Ishikawa (cell line): ENCODE measurements at regions not wholly inside any gene's neighbourhood (a gene's known extent, or its start where the extent isn't known, plus 50 kb on each side); places are given as distances from the start of the nearest gene placed in this dataset.

Experiments used
- CEBPB ChIP-seq: IDR thresholded peaks from 2 replicates; pipeline ENCODE4 v1.6.1; 2012
- CREB1 ChIP-seq: IDR thresholded peaks from 2 replicates; pipeline ENCODE4 v1.6.1; 2012; ENCODE audit warnings: low read depth
- EGR1 ChIP-seq: IDR thresholded peaks from 2 replicates; pipeline ENCODE4 v1.6.1; 2012
- EP300 ChIP-seq: IDR thresholded peaks from 2 replicates; pipeline ENCODE4 v1.6.1; 2012; ENCODE audit warnings: borderline replicate concordance
- FOXM1 ChIP-seq: IDR thresholded peaks from 2 replicates; pipeline ENCODE4 v1.6.1; 2012; ENCODE audit warnings: low read depth, borderline replicate concordance
- NFIC ChIP-seq: IDR thresholded peaks from 2 replicates; pipeline ENCODE4 v1.6.1; 2012
- RAD21 ChIP-seq: IDR thresholded peaks from 2 replicates; pipeline ENCODE4 v1.6.1; 2012; ENCODE audit warnings: low read depth
- TAF1 ChIP-seq: IDR thresholded peaks from 2 replicates; pipeline ENCODE4 v1.6.1; 2012; ENCODE audit warnings: low read depth, mild to moderate bottlenecking
- TCF12 ChIP-seq: IDR thresholded peaks from 2 replicates; pipeline ENCODE4 v1.6.1; 2012; ENCODE audit warnings: low read depth
- TEAD4 ChIP-seq: IDR thresholded peaks from 2 replicates; pipeline ENCODE4 v1.6.1; 2012
- YY1 ChIP-seq: IDR thresholded peaks from 2 replicates; pipeline ENCODE4 v1.6.1; 2012; ENCODE audit warnings: low read depth
- ZBTB7A ChIP-seq: IDR thresholded peaks from 2 replicates; pipeline ENCODE4 v1.6.1; 2012; ENCODE audit warnings: low read depth
- TF ChIP-seq, protein P1 (sequence below): IDR thresholded peaks from 2 replicates; pipeline ENCODE4 v1.6.1; 2012
- TF ChIP-seq, protein P2 (sequence below): IDR thresholded peaks from 2 replicates; pipeline ENCODE4 v1.6.1; 2012; ENCODE audit warnings: low read depth, mild to moderate bottlenecking
- TF ChIP-seq, protein P3 (sequence below): IDR thresholded peaks from 2 replicates; pipeline ENCODE4 v1.6.1; 2012

DNA sequence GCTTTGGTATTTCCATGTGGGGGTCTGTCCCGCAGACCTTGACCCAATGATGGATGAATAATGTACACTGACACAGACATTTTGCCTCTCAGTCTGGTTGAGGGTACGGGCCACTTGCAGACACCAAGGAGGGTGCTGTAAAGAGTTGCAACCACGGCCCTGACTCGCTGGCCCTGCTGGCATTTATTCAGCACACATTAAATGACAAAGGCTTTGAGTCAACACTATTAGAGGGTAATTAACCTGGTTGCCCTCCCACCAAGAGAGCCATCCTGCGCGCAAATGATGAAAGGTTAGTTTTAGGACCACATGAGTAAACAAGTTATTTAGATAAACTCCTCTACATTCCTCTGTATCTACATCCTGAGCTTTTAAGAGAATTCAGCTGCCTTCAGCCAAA, 308.9 kb upstream of the MMS22L start:
- TF ChIP-seq ZBTB7A = no peak
- no peak for TF ChIP-seq TEAD4
- no peak for TF ChIP-seq TCF12
- no peak for TF ChIP-seq EGR1
- no peak for TF ChIP-seq NFIC
- TF ChIP-seq RAD21 = no peak
- TF ChIP-seq, protein P1, sequence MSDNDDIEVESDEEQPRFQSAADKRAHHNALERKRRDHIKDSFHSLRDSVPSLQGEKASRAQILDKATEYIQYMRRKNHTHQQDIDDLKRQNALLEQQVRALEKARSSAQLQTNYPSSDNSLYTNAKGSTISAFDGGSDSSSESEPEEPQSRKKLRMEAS = no peak
- TF ChIP-seq TAF1 = no peak
- TF ChIP-seq YY1 = no peak
- TF ChIP-seq, protein P2, sequence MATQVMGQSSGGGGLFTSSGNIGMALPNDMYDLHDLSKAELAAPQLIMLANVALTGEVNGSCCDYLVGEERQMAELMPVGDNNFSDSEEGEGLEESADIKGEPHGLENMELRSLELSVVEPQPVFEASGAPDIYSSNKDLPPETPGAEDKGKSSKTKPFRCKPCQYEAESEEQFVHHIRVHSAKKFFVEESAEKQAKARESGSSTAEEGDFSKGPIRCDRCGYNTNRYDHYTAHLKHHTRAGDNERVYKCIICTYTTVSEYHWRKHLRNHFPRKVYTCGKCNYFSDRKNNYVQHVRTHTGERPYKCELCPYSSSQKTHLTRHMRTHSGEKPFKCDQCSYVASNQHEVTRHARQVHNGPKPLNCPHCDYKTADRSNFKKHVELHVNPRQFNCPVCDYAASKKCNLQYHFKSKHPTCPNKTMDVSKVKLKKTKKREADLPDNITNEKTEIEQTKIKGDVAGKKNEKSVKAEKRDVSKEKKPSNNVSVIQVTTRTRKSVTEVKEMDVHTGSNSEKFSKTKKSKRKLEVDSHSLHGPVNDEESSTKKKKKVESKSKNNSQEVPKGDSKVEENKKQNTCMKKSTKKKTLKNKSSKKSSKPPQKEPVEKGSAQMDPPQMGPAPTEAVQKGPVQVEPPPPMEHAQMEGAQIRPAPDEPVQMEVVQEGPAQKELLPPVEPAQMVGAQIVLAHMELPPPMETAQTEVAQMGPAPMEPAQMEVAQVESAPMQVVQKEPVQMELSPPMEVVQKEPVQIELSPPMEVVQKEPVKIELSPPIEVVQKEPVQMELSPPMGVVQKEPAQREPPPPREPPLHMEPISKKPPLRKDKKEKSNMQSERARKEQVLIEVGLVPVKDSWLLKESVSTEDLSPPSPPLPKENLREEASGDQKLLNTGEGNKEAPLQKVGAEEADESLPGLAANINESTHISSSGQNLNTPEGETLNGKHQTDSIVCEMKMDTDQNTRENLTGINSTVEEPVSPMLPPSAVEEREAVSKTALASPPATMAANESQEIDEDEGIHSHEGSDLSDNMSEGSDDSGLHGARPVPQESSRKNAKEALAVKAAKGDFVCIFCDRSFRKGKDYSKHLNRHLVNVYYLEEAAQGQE = no peak

DNA sequence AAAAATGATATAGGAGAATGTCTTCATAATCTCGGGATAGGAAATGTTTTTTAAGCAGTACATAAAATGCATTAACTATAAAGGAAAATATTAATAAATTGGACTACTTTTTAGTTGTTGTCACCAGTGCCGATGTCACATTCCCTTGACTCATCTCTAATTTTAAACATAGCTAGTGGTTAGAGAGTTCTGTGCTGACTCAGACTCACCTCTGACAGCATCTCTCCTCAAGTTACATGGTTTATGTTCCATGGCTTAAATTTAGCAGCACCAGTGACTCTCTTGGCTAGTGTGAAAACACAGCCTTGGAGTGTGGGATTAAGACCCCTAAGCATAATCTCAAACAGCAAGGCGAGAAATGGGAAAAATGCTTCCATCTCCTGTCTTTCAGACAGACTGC, 311.8 kb upstream of the MMS22L start:
- no peak for TF ChIP-seq CEBPB
- no peak for TF ChIP-seq TCF12
- no peak for TF ChIP-seq EP300
- TF ChIP-seq, protein P1 = no peak
- no peak for TF ChIP-seq RAD21
- TF ChIP-seq ZBTB7A = no peak
- no peak for TF ChIP-seq YY1
- no peak for TF ChIP-seq TEAD4
- no peak for TF ChIP-seq EGR1
- TF ChIP-seq NFIC = no peak
- no peak for TF ChIP-seq CREB1
- TF ChIP-seq, protein P3, sequence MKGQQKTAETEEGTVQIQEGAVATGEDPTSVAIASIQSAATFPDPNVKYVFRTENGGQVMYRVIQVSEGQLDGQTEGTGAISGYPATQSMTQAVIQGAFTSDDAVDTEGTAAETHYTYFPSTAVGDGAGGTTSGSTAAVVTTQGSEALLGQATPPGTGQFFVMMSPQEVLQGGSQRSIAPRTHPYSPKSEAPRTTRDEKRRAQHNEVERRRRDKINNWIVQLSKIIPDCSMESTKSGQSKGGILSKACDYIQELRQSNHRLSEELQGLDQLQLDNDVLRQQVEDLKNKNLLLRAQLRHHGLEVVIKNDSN = no peak
- TF ChIP-seq, protein P2 = no peak
- no peak for TF ChIP-seq TAF1
- no peak for TF ChIP-seq FOXM1

DNA sequence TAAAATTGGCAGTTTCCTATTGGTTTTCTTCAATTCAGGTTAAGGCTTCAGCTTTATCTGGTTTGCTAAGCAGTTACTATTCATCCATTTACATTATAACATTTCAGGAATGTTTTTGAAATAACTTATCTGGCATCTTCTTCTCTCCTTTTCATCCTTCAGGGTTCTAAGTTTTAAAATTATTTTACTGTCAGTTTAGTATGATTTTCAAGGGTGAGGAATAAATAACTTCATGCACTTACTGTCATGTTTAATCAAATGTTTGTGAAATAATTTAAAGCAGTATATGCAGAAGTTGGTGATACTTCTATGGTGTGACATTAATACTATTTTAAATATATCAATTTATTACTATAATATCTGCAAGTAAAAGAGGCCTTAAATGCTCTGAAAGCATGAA, 338.1 kb upstream of the MMS22L start:
- TF ChIP-seq RAD21 (no peak), TCF12 (no peak), EGR1 (no peak), YY1 (no peak), CREB1 (no peak), NFIC (no peak), FOXM1 (no peak), EP300 (no peak), TAF1 (no peak), CEBPB (no peak), ZBTB7A (no peak), TEAD4 (no peak)
- TF ChIP-seq, protein P2 = no peak
- TF ChIP-seq, protein P3 = no peak
- TF ChIP-seq, protein P1 = no peak

DNA sequence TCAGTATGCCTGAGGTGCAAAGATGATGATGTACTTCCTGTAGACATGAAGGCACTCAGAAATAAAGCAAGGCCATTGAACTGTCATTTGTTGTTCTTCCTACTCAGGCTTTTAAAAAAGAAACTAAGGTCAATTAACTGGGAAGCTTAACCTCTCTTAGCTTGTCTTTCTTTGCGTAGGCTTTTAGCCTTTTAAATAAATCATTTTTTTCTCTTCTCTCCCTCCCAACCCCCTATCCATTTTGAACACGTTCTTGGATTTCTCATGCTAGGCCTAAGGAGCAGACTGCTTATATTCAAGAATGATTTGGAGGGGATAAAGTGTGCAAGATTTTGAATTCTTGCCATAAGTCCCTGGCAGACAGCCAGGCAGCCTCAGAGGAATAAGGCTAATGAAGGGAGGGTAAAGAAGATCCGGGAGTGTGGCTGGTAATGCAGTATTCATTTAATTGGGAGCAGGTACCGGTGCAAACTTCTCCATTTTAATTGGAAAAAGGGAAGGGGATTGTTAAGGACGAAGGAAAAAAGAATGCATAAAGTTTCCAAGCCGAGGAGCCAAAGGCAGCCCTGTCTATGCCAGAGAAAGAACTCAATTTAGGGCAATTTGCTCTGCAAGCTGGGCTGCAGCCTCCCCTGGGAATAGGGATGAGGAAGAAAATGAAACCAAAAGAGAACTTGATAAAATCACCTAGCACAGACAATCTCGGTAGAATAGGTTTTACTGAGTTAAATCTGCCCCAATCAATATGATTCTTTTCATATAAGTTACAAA, 343.8 kb upstream of the MMS22L start:
- TF ChIP-seq TEAD4 = no peak
- no peak for TF ChIP-seq EGR1
- TF ChIP-seq YY1 = no peak
- TF ChIP-seq EP300 = no peak
